Right renal cortex interstitium (tissue), 3 donors: ENCODE measurements at regions not wholly inside any gene's neighbourhood (a gene's known extent, or its start where the extent isn't known, plus 50 kb on each side); places are given as distances from the start of the nearest gene placed in this dataset.
"Not testable (repeated sequence)": the region's sequence is repeated elsewhere in the genome, so short reads cannot be mapped to it uniquely, and the experiment has no call there.

Experiments
- DNase-seq, 3 donors: peaks; one replicate each; pipeline ENCODE4 v3.0.0-alpha.2; 2013; ENCODE audit warnings: low read depth in 3 of 3, low spot score in 2 of 3

DNA sequence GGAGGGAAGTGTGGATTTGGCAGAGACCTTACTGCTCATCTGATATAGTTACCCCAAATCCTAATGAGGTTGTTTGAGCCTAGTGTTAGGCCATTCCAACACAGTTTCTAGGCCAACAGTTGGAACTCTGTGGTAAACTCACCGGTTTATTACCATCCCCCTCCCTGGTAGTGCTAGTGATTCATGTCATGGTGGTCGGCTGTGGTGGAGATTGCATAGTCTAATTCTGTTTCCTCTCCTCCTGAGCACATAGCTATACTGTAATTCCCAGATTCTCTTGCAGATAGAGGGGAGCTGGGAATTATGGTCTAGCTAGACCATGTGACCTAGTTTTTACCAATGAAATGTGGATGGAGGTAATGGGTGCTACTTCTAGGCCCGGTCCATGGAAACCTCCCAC lies 123.7 kb upstream of the KIF26B start:
- no peak for DNase-seq

DNA sequence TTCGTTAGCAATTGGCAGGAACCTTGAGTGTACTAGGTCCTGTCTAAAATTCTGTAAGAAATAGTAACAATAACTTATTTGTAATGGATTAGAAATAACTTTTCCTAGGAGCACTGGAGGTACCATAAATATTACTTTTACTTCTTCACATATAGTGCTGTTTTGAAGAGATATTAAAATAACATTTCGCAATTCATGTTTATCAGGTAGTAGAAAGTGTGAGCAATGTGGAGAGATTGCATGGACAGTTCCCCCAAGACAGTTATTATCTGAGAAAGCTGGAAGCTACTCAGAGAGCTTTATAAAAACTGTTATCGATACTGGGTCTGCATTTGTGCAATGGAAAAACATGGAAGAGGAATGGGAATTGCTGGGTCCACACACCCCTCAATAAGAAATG lies 128.5 kb upstream of the KIF26B start:
- no peak for DNase-seq

DNA sequence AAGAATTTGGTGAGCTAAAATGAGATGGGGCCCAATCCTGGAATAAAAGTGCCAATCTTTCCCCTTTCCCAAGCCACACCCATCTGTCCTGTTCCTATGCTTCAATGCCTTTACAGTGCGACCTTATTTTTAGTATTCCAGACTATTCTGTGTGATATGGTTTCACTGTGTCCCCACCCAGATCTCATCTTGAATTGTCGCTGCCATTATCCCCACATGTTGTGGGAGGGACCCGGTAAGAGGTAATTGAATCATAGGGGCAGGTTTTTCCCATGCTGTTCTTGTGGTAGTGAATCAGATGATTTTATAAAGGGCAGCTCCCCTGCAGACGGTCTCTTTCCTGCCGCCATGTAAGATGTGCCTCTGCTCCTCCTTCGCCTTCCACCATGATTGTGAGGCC lies 129.3 kb upstream of the KIF26B start:
- no peak for DNase-seq

DNA sequence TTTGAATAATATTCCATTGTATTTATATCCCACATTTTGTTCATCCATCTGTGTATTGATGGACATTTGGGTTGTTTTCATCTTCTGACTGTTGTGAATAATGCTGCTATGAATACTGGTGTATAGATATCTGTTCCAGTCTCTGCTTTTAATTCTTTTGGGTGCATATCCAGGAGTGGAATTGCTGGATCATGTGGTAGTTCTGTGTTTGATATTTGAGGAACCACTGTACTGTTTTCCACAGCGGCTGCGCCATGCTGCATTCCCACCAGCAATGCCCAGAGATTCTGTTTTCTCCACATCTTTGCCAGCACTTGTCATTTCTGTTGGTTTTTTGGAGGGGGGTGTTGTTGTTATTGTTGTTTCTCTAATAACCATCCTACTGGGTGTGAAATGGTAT lies 131.6 kb upstream of the KIF26B start:
- DNase-seq: no peak

DNA sequence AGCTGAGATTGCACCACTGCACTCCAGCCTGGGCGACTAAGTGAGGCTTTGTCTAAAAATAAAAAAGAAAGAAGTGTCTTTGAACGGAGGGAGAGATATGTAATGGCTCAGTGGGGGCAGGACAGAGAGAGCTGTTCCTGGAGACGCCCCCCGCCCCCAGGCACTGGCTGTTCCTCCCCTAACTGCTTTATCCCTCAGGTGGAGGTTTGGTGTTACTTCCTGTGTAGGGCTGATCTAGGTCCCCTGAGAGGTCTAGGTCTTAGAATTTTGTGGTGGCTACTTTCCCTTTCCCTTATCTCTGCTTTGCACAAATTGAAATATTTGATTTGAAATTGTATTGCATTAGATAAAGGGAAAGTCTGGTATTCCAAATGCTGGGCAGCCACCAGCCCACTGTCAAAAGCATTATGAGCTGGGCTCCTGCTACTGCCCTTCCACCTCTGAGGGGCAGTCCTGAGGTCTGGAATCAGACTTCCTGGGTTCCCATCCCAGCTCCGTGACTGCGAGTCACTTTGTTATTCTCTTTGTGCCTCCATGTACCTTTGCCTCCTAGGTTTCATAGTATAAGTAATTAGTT lies 134.8 kb upstream of the KIF26B start:
- no peak for DNase-seq

DNA sequence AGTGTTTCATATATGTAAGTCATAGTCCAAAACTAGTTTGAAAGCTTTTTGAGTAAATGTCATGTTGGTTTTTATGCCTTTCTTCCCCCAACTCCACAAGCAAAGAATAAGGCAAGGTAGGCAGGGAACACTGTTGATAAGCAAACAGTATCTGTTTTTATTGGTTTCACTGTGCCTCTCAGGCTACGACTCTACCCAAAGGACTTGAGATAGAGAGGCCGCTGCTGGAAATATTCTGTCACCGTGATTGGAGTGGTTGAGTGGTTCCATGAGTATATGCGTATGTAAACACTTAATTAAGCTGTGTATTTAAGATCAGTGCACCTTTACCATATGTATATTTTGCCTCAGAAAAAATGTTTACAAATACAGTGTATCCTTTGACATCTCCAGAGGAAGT lies 138.1 kb upstream of the KIF26B start:
- DNase-seq: no peak

DNA sequence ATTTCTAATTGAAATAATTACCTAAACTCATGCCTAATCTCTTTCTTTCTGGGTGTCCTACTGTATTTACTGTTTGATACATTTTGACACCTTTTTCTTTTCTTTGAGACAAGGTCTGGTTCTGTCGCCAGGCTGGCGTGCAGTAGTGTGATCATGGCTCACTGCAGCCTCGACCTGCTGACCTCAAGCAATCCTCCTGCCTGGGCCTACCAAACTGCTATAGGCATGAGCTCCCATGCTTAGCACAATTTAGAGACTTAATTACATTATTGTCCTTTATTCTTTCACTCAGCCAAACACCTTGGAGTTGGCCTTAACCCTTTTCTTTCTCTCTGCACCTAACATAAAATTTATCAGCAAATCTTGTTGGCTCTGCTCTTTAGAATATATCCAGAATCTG lies 139.8 kb upstream of the KIF26B start:
- no peak for DNase-seq

DNA sequence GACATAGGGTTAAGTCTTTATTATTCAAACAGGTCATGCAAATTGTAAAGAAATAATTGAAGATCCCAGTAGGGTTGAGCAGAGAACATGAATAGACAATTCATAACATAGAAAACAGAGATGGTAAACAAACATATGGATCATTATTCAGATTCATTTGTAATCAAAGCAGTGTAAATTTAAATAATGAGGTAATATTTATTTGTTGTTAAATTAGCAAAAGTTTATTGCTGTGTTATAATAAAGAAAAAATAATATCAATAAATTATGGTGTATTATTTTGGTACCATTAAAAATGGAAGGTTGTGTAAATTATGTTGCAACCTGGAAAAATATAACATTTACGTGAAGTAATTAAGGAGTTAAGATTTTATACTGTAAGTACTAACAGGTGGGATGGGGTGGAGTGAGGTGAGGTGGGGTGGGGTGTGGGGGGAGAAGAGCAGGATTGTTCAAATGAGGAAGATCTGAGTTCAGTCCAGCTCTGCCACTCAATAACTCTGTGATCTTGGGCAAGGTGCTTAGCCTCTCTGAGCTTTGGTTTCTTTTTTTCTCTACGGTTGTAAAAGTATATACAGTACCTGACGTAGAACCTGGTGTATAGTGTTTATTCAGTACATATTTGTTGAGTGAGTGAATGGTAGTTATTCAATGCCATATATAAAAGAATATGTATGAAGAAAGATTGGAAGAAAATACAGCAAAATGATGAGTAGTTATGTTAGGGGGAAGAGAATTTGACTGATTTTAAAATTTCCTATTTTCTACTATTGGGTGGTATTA lies 140.3 kb upstream of the KIF26B start:
- no peak for DNase-seq

DNA sequence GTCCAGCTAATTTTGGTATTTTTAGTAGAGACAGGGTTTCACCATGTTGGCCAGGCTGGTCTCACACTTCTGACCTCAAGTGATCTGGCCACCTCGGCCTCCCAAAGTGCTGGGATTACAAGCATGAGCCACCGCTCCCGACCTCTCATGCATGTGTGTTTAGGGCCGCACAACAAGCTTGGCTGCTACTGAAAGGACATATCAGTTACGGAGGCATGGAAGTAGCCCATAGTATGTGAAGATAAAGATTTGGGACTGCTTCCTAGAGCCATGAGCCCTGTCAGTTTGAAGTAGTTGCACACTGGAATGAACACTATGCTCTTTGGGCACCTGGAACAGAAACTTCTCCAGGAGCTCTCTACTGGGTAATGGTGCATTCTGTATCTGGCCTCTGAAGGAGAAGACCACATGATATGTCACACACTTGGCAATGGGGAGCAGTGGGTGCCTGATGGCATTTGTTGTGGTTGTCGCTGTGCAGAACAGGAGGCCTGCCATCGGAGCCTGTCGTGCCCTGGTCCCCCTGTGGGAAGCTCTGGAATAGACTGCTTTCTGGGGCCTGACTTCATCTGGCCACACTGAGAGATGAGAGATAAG lies 144.7 kb upstream of the KIF26B start:
- DNase-seq: no peak

DNA sequence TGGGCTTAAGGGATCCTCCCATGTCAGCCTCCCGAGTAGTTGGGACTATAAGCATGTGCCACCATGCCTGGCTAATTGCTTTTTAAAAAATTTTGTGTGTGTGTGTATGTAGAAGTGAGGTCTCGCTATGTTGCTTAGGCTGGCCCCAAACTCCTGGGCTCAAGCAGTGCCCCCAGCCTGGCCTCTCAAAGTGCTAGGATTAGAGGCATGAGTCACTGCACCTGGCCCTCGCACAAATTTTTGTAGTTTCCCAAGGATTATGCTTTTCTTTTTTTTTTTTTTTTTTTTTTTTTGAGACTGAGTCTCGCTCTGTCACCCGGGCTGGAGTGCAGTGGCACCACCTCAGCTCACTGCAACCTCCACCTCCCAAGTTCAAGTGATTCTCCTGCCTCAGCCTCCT lies 144.4 kb upstream of the HNRNPU start:
- no peak for DNase-seq

DNA sequence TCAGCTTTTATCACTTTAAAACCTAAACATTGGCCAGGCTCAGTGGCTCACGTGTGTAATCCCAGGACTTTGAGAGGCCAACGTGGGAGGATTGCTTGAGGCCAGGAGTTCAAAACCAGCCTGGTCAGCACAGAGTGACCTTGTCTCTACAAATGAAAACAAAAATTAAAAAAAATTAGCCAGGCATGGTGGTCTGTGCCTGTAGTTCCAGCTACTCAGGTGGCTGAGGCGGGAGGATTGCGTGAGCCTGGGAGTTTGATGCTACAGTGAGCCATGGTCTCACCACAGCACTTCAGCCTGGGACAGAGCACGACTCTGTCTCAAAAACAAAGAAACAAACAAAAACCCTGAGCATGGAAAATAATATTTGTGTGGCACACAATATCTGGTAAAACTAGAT lies 143.5 kb upstream of the HNRNPU start:
- DNase-seq: no peak

DNA sequence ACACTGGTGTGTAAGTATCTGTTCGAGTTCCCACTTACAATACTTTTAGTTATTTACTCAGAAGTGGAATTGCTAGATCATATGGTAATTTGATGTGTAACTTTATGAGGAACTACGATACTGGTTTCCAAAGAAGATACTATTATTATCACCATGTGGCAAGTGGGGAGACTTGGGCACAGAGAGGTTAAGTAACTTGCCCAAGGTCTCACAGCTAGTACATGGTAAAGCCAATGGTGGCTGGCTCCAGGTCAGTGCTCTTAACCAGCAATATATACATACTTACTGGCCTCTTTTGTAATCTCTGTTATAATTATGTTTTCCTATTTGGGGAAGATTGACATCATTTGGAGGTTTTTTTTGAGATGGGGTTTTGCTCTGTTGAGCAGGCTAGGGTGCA lies 138.9 kb upstream of the HNRNPU start:
- no peak for DNase-seq

DNA sequence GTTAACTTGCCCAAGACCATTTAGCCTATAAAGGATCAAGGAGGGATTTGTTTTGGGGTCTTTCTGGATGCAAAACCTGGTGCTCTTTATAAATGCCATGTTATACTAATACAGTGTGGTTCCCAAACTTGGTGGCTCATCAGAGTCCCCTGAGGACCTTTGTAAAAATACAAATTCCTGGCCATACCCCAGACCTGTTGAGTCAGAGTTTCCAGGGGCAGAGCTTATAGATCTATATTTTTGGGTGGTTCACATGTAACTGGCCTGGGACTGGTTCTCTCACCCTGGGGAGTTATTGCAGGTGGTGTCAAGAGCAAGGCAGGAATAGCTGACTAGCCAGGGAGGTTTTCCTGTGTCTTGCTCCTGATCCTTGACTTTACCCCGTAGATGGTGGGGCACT lies 136.9 kb upstream of the HNRNPU start:
- no peak for DNase-seq

DNA sequence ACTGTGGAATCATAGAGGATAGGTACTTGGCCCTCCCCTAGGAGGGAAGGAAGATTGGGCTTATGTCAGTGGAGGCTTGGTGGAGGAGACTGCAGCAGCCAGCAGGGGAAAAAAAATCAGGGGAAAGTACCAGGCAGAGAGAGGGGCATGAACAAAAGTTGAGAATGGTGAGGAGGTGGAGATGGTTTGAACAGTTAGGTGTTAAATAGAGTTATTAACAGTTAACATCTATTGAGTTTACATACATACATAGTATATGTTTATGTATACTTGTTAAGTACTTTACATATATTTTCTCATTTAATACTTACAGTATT lies 136.5 kb upstream of the HNRNPU start:
- no peak for DNase-seq

DNA sequence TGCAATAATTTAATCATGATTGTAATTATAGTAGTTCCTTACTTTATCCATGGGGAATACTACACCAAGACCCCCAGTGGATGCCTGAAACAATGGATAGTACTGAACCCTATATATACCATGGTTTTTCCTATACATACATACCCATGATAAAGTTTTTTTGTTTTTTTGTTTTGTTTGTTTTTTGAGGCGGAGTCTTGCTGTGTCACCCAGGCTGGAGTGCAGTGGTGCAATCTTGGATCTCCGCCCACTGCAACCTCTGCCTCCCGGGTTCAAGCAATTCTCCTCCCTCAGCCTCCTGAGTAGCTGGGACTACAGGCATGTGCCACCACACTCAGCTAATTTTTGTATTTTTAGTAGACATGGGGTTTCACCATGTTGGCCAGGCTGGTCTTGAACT lies 135.3 kb upstream of the HNRNPU start:
- DNase-seq: not testable (repeated sequence)

DNA sequence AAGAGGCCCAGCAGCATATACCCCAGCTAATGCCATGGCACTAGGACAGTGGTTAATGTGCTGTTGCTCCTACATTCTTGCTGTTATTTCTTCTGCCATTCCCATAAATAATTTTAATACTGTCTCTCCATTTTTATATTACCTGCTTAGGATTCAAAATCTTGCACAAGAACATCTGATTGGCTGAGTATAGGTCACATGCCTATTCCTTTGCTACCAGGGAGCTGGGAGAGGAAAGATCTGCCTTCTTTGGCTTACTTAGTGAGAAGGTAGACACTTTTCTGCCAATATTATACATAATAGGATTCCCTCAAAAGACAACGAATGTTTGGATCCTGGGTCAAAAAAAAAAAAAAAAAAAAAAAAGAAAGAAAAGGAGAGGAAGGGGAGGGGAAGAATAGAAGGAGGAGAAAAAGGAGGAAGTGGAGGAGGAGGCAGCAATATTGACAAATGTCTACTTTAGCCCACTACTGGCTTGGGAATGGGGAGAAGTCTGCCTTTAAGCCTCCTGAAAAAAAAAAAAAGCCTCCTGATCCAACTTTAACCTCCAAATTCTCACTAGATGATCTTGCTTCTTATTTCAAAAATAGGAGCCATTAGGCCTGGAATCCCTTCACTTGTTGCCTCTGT lies 134.5 kb upstream of the HNRNPU start:
- DNase-seq: no peak

DNA sequence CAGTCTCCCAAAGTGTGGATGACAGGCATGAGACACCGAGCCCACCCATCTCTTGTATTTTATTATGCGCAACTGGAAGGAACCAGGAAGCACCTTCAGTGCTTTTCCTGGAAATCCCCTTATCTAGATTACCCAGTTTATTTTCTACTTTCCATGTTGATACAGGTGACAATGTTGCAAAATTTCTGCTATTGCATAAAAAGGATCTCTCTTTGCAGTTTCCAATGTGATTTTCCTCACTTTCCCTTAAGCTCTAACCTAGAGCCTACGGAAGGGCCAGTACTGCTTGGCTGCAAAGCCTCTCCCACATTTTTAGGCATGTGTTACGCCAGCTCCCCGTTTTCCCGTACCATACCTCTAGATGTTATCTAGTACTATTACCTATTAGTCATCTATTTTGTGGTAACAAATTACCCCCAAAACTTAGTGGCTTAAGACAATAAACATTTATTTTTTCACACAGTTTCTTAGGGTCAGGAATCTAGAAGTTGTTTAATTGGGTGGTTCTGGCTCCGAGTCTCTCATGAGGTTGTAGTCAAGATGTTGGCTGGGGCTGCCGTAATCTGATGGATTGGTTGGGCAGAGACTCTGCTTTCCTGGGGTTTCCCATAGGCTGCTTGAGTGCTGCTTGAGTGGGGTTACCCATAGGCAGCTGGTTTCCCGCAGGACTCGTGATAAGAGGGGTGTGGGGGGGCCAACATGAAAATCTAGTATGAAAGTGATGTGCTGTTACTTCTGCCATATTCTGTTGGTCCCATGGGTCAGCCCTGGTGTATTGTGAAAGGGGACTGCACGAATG lies 131.5 kb upstream of the HNRNPU start:
- no peak for DNase-seq

DNA sequence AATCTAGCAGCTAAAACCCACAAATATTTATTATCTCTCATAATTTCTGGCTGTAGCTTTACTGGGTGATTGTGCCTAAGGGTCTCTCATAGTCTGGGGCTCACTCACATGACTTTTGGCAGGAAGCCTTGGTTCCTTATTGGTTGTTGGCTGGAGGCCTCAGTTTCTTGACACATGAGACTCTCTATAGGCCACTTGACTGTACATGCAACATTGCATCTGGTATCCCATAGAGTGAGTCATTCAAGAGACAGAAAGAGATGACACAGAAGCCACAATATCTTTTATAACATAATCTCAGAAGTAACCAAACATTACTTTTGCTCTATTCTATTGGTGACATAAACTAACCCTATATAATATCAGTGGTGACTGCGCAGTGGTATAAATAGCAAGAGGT lies 128.5 kb upstream of the HNRNPU start:
- no peak for DNase-seq

DNA sequence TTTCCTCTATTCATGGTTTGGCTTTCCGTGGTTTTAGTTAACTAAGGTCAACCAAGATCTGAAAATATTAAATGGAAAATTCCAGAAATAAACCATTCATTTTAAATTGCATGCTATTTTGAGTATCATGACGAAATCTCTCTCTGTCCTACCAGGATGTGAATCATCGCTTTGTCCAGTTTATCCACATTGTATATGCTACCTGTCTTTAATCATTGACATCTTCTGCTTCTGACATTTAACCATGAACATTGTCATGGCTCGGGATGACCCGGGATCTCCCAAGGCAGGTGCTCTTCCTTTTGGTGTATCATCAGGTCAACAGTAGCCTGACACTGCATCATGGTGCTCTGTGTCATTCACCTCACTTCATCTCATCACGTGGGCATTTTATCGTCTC lies 125.5 kb upstream of the HNRNPU start:
- no peak for DNase-seq

DNA sequence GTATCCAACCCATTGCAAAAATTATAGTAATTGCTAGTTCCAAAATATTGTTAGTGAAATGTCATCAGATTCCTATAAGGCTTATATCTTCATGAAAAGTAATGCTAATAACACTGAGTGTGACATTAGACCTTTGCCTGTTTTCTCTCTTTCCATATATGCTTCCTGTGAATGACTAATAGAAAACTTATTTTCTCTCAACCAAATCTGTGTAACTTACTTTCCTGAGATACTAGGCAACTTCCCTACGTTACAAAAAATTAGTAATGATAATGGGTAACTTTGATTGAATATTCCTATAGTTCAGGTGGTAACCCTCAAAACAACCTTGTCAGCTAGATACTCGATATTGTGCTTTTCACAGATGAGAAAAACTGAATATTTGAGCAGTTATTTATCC lies 124.2 kb upstream of the HNRNPU start:
- DNase-seq: no peak

DNA sequence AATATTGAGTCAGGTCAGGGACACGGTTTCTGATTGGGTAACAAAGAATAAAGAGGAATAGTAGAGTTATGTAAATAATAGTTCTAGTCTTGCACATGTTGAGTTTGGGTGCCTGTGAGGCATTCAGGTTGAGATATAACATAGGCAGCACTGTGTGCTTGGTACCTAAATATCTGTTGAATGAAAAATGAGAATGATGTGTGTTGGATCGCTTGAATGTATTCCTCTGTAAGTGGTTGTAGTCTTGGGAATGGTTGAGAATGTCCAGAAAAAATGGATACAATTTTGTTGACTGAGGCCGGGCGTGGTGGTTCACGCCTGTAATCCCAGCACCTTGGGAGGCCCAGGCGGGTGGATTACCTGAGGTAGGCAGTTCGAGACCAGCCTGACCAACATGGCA lies 116.3 kb upstream of the HNRNPU start:
- no peak for DNase-seq
